Vagina (tissue), 2 donors: ENCODE measurements at regions not wholly inside any gene's neighbourhood (a gene's known extent, or its start where the extent isn't known, plus 50 kb on each side); places are given as distances from the start of the nearest gene placed in this dataset.

Experiments used
- CTCF ChIP-seq, 3 experiments: fragments of 450-650 bp in 2 of 3; fragments of 200-600 bp in 1 of 3; sonication (generic) in 1 of 3; IDR thresholded peaks; one replicate each; pipeline ENCODE4 v1.5.1; 2017 to 2019; ENCODE audit warnings: antibody characterized with exemption in 3 of 3, mild to moderate bottlenecking in 2 of 3, moderate library complexity in 2 of 3
- POLR2A ChIP-seq, 2 donors: fragments of 450-650 bp; IDR thresholded peaks; one replicate each; pipeline ENCODE4 v1.6.1; 2017; ENCODE audit warnings: antibody characterized with exemption in 2 of 2, mild to moderate bottlenecking in 2 of 2, moderate library complexity in 2 of 2

- TF ChIP-seq CTCF (IDR thresholded peaks at IDR 0.05) (no peak), POLR2A (IDR thresholded peaks at IDR 0.05) (no peak)
Measured at GRCh38 chr5:107203243-107203642, 467.5 kb downstream of the EFNA5 start.
